Activated naive CD4-positive, alpha-beta T cell treated with anti-CD3 and anti-CD28 coated beads, Interleukin-2, amount 50 U/mL, for 24 hours (primary cell): ENCODE measurements at regions not wholly inside any gene's neighbourhood (a gene's known extent, or its start where the extent isn't known, plus 50 kb on each side); places are given as distances from the start of the nearest gene placed in this dataset.

Experiments used
- H3K27ac Mint-ChIP-seq: one replicate; pipeline ENCODE4 v1.8.0; 2021; ENCODE audit warnings: mild to moderate bottlenecking, mixed read lengths
- H3K27me3 Mint-ChIP-seq: one replicate; pipeline ENCODE4 v1.8.0; 2021; ENCODE audit warnings: mixed read lengths
- H3K36me3 Mint-ChIP-seq: one replicate; pipeline ENCODE4 v1.8.0; 2021; ENCODE audit warnings: mixed read lengths
- H3K4me1 Mint-ChIP-seq: one replicate; pipeline ENCODE4 v1.8.0; 2021; ENCODE audit warnings: mixed read lengths
- H3K4me3 Mint-ChIP-seq: one replicate; pipeline ENCODE4 v1.8.0; 2021; ENCODE audit warnings: mild to moderate bottlenecking, mixed read lengths
- H3K9me3 Mint-ChIP-seq: one replicate; pipeline ENCODE4 v1.8.0; 2021; ENCODE audit warnings: mixed read lengths

DNA sequence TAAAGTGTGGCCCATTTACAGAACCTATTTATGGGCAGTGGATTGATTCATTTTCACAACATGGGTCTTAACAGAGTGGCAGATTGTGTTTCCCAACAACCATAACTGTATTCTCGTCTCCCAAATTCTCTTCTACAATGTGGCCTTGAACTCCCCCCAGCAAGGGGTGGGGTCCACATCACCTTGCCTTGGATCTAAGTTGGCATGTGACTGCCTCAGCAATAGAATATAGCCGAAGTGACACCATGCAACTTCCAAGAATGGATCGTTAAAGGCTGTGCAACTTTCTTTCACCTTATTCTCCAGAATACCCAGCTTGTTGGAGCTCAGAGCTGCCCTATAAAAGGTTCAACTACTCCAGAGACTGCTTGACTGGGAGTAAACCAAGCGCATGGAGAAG is 72.0 kb upstream of the CDH5 start:
- Mint-ChIP-seq H3K9me3 (no peaks in the 10 kb centered on the region), H3K36me3 (no peaks in the 10 kb centered on the region), H3K27ac (no peak overlapping the region), H3K4me3 (no peak overlapping the region), H3K4me1 (peaks cover 6% of the 10 kb centered on the region), H3K27me3 (no peaks in the 10 kb centered on the region)

- Mint-ChIP-seq H3K27ac (no peak overlapping the region), H3K9me3 (no peaks in the 10 kb centered on the region), H3K4me1 (peaks cover under 1% of the 10 kb centered on the region), H3K36me3 (no peaks in the 10 kb centered on the region), H3K4me3 (no peak overlapping the region), H3K27me3 (no peaks in the 10 kb centered on the region)
Measured at GRCh38 chr16:66293932-66294331, 72.6 kb upstream of the CDH5 start.

- no peaks in the 10 kb centered on the region for H3K27me3 Mint-ChIP-seq
- H3K36me3 Mint-ChIP-seq: no peaks in the 10 kb centered on the region
- no peaks in the 10 kb centered on the region for H3K9me3 Mint-ChIP-seq
- no peak overlapping the region for H3K4me3 Mint-ChIP-seq
- no peaks in the 10 kb centered on the region for H3K4me1 Mint-ChIP-seq
- no peak overlapping the region for H3K27ac Mint-ChIP-seq
Measured at GRCh38 chr16:66293207-66293735, 73.2 kb upstream of the CDH5 start.

- Mint-ChIP-seq H3K27ac (no peak overlapping the region), H3K9me3 (no peaks in the 10 kb centered on the region), H3K27me3 (no peaks in the 10 kb centered on the region), H3K4me3 (no peak overlapping the region), H3K4me1 (no peaks in the 10 kb centered on the region), H3K36me3 (no peaks in the 10 kb centered on the region)
Measured at GRCh38 chr16:66292241-66292935, 74.1 kb upstream of the CDH5 start.

GRCh38 chr16:66291833-66292232 is 74.7 kb upstream of the CDH5 start:
- H3K4me1 Mint-ChIP-seq: no peaks in the 10 kb centered on the region
- H3K36me3 Mint-ChIP-seq: no peaks in the 10 kb centered on the region
- no peaks in the 10 kb centered on the region for H3K9me3 Mint-ChIP-seq
- H3K27ac Mint-ChIP-seq: no peak overlapping the region
- H3K4me3 Mint-ChIP-seq: no peak overlapping the region
- H3K27me3 Mint-ChIP-seq: no peaks in the 10 kb centered on the region

DNA sequence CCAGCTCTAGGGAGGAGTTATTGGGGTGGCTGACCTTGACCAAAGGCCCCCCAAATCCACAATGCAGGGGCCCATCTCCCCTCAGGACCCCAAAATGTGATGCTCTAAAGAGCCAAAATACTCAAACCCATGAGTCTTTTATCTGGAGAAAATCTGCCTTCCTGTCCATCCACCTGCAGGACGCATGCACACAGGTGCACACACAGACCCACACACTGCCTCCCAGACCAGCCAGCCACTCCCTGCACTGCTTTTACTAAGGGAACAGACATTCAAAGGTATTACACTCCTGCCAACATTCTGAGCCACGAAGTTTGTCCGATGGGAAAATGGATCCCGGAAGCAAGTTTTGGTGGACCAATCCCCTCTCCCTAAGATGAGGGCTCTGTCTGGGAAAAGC is 76.1 kb upstream of the CDH5 start:
- no peaks in the 10 kb centered on the region for H3K9me3 Mint-ChIP-seq
- H3K27me3 Mint-ChIP-seq: no peaks in the 10 kb centered on the region
- H3K4me3 Mint-ChIP-seq: no peak overlapping the region
- no peaks in the 10 kb centered on the region for H3K4me1 Mint-ChIP-seq
- no peak overlapping the region for H3K27ac Mint-ChIP-seq
- H3K36me3 Mint-ChIP-seq: no peaks in the 10 kb centered on the region

DNA sequence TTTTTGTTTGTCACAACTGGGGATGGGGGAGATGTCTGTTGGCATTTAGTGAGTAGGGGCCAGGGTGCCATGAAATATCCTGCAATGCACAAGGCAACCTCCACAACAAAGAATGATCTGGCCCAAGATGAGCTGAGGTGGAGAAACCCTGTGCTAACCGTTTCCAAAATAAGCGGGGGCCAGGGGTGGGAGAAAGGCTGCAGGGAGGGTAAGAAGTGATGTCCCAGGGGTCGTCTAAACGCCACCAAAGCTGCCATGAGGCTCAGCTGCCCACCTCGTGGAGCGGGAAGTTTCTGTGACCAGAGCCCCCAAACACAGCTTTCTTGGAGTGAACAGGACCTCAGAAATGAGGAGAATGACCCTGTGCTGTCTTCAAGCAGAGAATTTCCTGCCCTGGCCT is 76.5 kb upstream of the CDH5 start:
- H3K27ac Mint-ChIP-seq: no peak overlapping the region
- no peaks in the 10 kb centered on the region for H3K9me3 Mint-ChIP-seq
- no peaks in the 10 kb centered on the region for H3K4me1 Mint-ChIP-seq
- no peaks in the 10 kb centered on the region for H3K27me3 Mint-ChIP-seq
- H3K36me3 Mint-ChIP-seq: no peaks in the 10 kb centered on the region
- no peak overlapping the region for H3K4me3 Mint-ChIP-seq

GRCh38 chr16:66289051-66289680 is 77.3 kb upstream of the CDH5 start:
- H3K9me3 Mint-ChIP-seq: no peaks in the 10 kb centered on the region
- no peaks in the 10 kb centered on the region for H3K36me3 Mint-ChIP-seq
- H3K4me3 Mint-ChIP-seq: no peak overlapping the region
- H3K27me3 Mint-ChIP-seq: no peaks in the 10 kb centered on the region
- H3K27ac Mint-ChIP-seq: no peak overlapping the region
- no peaks in the 10 kb centered on the region for H3K4me1 Mint-ChIP-seq

- Mint-ChIP-seq H3K27ac (no peak overlapping the region), H3K4me3 (no peak overlapping the region), H3K27me3 (no peaks in the 10 kb centered on the region), H3K9me3 (no peaks in the 10 kb centered on the region), H3K36me3 (no peaks in the 10 kb centered on the region), H3K4me1 (no peaks in the 10 kb centered on the region)
Measured at GRCh38 chr16:66287926-66288325, 78.6 kb upstream of the CDH5 start.

DNA sequence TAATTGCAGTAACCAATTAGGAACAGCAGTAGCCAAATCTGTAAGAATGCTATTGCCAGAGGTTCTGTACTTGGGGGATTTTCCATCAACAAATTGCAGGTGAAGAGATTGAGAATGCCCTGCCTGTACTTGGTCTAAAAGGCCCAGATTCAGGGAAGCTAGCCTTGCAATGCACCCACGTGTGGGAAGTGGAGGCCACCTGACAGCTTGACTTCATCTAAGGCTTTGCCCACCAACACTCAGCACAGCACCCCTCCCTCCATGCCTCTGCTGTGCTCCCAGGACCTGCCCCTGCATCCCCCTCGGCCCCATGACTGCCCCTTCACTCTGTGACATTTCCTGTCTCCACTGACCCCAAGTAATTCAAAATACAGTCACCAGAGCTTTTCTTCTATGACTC is 79.1 kb upstream of the CDH5 start:
- Mint-ChIP-seq H3K4me3 (no peak overlapping the region), H3K36me3 (no peaks in the 10 kb centered on the region), H3K4me1 (no peaks in the 10 kb centered on the region), H3K27ac (no peak overlapping the region), H3K9me3 (no peaks in the 10 kb centered on the region), H3K27me3 (no peaks in the 10 kb centered on the region)

DNA sequence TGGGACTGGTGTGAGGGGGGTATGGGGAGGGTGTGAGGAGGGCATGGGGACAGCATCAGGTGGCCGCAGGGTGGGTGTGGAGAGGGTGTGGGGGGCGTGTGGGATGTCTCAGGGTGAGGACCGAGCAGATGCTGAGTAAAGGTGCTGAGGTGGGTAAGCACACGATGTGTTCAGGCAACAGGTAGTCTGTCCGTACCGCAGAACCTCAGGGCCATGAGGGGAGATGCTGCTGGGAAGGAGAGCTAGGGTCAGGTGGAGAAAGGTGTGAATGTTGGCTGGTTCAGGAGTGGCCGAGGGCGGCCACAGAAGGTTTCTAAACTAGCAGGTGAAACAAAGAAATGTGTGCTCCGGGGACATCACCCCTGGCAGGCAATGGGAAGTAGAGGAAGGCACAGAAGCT is 80.0 kb upstream of the CDH5 start:
- no peaks in the 10 kb centered on the region for H3K36me3 Mint-ChIP-seq
- H3K27me3 Mint-ChIP-seq: no peaks in the 10 kb centered on the region
- no peaks in the 10 kb centered on the region for H3K9me3 Mint-ChIP-seq
- no peak overlapping the region for H3K4me3 Mint-ChIP-seq
- H3K27ac Mint-ChIP-seq: no peak overlapping the region
- no peaks in the 10 kb centered on the region for H3K4me1 Mint-ChIP-seq

DNA sequence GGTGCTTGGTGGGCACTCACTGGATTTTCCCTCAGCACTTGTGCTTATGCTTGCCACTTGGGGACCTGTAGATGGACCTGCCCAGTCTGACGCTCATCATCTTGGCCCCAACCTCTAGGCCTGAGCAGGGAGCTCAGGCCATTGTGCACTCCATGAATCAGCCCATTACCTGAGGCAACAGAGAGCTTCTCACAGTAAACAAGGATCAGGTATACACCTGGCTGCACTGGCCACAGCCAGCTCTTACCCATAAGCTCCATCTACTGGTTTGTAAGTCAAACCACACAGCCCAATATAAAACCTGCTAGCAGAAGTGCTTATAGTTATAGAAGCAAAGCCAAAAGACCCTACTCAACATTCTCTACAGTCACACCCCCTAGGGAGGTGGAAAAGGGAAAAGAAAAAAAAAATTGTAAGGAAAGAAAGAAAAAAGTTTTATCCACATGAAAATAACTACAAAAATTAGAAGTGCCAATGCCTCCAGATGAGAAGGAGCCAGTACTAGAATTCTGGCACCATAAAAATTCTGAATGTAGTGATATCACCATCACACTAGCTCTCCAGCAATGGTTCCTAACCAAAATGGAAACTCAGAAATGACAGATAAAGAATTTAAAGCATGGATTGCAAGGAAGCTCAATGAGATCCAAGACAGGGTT is 87.8 kb upstream of the CDH5 start:
- Mint-ChIP-seq H3K27me3 (peaks cover 22% of the 10 kb centered on the region), H3K27ac (no peak overlapping the region), H3K36me3 (no peaks in the 10 kb centered on the region), H3K4me3 (no peak overlapping the region), H3K4me1 (peaks cover 10% of the 10 kb centered on the region), H3K9me3 (peaks cover 14% of the 10 kb centered on the region)

DNA sequence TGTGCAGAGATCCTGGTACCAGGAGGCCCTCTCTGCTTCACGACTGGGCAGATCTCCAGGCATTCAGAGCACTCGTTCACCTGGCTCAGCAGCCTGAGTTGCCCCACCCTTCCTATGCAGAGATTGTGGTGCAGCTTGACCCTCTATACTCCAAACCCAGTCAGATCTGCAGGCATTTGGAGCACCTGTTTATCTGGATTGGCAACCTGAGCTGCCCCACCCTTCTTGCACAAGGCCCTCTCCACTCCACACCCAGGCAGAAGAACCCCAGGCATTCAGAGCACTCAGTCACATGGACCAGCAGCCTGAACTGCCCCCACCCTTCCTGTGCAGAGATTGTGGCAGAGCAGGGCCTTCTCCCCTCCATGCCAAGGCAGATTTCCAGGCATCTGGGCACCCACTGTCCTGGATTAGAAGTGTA is 88.4 kb upstream of the CDH5 start:
- Mint-ChIP-seq H3K4me1 (peaks cover 10% of the 10 kb centered on the region), H3K27me3 (peaks cover 22% of the 10 kb centered on the region), H3K9me3 (peaks cover 14% of the 10 kb centered on the region), H3K27ac (no peak overlapping the region), H3K36me3 (no peaks in the 10 kb centered on the region), H3K4me3 (no peak overlapping the region)

- H3K27me3 Mint-ChIP-seq: peaks cover 24% of the 10 kb centered on the region
Measured at GRCh38 chr16:66277311-66278070, 89.0 kb upstream of the CDH5 start.

GRCh38 chr16:66275775-66276428 is 90.6 kb upstream of the CDH5 start:
- H3K4me3 Mint-ChIP-seq: no peak overlapping the region
- H3K4me1 Mint-ChIP-seq: peaks cover 10% of the 10 kb centered on the region
- H3K27me3 Mint-ChIP-seq: peaks cover 27% of the 10 kb centered on the region
- H3K27ac Mint-ChIP-seq: no peak overlapping the region
- H3K9me3 Mint-ChIP-seq: peaks cover 14% of the 10 kb centered on the region
- no peaks in the 10 kb centered on the region for H3K36me3 Mint-ChIP-seq

More at GRCh38 chr16:66277311-66278070, 89.0 kb upstream of the CDH5 start:
- H3K4me3 Mint-ChIP-seq: no peak overlapping the region
- peaks cover 10% of the 10 kb centered on the region for H3K4me1 Mint-ChIP-seq
- H3K27ac Mint-ChIP-seq: no peak overlapping the region
- no peaks in the 10 kb centered on the region for H3K36me3 Mint-ChIP-seq
- H3K9me3 Mint-ChIP-seq: peaks cover 14% of the 10 kb centered on the region
